Ovary (tissue), 3 donors: ENCODE measurements at regions not wholly inside any gene's neighbourhood (a gene's known extent, or its start where the extent isn't known, plus 50 kb on each side); places are given as distances from the start of the nearest gene placed in this dataset.

Source experiments
- EP300 ChIP-seq: sonication (generic); formaldehyde crosslinking; IDR thresholded peaks from one replicate; pipeline ENCODE4 v1.6.1; 2017; ENCODE audit warnings: antibody characterized with exemption
- POLR2A ChIP-seq: fragments of 450-650 bp; IDR thresholded peaks from one replicate; pipeline ENCODE4 v1.6.1; 2017; ENCODE audit warnings: antibody characterized with exemption, mild to moderate bottlenecking, moderate library complexity
- TF ChIP-seq, protein P1 (sequence below), 3 donors: fragments of 450-650 bp in 2 of 3; fragments of 200-600 bp in 1 of 3; IDR thresholded peaks; one replicate each; pipeline versions ENCODE4 v1.5.1 to v1.8.0; 2016 to 2022; ENCODE audit warnings: antibody characterized with exemption in 3 of 3, mild to moderate bottlenecking in 1 of 3
- donor health status: DM: no; HTN: no; CAD: no.

DNA sequence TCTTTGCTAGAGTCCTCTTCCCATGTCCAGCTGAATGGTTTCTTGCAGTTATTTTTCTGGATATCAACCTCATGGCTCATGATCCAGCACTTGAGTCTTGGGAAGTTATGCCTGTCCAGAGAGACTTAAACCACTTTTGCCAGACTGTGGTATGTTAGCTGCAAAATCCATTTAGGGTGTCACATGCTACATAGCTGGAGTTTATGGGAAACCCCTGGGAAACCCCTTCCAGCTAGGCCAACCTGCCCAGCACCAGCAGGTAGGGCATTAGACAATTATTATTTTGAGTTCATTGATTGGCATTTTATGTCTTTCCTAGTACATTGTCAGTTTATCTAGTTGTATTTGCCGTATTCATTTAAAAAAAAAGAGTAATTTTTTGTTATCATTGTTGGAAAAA lies 797.8 kb downstream of the EFNB2 start:
- TF ChIP-seq EP300 (no peak), POLR2A (no peak)
- TF ChIP-seq, protein P1, sequence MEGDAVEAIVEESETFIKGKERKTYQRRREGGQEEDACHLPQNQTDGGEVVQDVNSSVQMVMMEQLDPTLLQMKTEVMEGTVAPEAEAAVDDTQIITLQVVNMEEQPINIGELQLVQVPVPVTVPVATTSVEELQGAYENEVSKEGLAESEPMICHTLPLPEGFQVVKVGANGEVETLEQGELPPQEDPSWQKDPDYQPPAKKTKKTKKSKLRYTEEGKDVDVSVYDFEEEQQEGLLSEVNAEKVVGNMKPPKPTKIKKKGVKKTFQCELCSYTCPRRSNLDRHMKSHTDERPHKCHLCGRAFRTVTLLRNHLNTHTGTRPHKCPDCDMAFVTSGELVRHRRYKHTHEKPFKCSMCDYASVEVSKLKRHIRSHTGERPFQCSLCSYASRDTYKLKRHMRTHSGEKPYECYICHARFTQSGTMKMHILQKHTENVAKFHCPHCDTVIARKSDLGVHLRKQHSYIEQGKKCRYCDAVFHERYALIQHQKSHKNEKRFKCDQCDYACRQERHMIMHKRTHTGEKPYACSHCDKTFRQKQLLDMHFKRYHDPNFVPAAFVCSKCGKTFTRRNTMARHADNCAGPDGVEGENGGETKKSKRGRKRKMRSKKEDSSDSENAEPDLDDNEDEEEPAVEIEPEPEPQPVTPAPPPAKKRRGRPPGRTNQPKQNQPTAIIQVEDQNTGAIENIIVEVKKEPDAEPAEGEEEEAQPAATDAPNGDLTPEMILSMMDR (IDR thresholded peaks at IDR 0.05) = no peak
